GM19238 (cell line): ENCODE measurements at regions not wholly inside any gene's neighbourhood (a gene's known extent, or its start where the extent isn't known, plus 50 kb on each side); places are given as distances from the start of the nearest gene placed in this dataset.
"Not testable (repeated sequence)": the region's sequence is repeated elsewhere in the genome, so short reads cannot be mapped to it uniquely, and the experiment has no call there.

Experiments
- DNase-seq: peaks from one replicate; pipeline ENCODE4 v3.0.0; 2011; ENCODE audit warnings: low spot score; ENCODE audit not compliant: insufficient read length

DNA sequence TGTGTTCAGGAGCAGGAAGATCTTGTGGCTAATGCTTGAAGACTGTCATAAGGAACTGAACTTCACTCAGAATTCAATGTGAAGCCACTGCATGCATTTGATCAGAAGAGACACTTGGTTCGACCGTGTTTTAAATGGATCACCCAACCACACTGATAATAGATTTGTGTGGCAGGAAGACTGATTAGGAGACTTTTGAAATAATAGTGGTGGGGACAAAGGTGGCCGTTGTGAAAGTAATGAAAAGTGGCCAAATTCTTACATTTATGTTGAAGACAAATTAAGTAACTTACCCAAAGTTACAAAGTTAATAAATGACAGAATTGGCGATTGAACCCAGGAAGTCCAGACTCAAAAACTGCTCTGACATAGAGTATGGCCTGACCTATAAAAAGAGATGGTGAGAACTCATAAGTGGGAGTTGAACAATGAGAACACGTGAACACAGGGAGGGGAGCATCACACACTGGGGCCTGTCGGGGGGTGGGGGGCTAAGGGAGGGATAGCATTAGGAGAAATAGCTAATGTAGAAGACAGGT, 286.9 kb upstream of the DNAJC19 start:
- no peak for DNase-seq

DNA sequence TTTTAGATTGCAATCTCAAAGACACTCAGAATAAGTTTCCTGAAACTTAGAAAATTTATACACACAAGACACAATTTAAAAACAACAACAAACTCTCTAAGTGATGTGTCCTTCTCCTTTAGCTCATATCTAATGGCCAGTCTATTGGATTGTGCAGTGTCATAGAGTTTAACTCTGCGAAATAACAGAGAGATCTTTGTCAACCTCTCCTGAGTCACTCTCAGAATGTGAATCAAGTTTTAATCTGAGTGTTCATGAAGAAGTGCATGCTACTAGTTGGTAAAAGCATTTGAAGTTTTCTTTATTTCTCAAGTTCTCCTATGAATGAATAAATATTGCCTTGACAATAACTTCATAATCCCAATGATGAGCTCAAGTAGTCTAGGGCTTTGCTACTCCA, 284.5 kb upstream of the DNAJC19 start:
- no peak for DNase-seq

DNA sequence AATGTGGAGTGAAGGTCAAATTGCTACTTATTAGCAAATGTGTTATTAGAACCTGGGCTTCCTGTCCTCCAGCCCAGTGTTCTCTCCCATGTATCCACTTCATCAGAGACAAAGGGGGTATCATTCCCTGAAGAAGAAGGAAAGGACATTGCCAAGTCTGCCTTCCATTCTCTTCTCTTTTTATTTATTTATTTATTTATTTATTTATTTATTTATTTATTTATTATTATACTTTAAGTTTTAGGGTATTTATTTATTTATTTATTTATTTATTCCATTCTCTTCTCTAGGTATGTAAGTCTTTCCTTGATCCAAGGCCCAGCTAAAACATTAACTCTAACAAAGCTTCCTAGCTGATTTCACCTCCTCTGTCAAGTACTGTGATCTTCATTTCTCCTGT, 277.8 kb upstream of the DNAJC19 start:
- no peak for DNase-seq

DNA sequence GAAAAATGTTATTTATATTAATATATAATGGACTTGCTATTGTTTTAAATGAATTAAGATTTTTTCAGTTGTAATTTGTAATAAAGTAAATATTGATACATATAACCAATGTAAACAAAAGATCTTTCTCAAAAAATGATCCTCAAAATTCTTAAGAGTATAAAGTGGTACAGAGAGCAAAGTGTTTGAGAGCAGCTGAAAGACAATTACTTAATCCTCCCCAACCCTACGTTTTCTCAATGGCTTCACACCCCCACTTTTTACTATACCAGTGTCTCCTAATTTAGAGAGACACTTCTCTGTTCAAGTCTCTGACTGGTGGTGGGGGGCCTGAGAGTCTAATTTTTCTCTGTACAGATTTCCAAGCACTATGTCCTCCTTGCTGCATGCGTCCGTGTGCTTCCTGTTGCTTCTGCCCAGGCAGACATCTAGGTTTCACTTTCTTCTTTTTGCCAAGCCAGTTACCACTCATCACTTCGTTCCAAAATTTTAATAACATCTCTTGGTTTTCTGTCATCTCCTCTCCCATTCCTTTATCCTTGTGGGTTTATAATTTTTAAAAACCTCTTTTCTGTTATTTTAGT, 276.3 kb upstream of the DNAJC19 start:
- DNase-seq = no peak

DNA sequence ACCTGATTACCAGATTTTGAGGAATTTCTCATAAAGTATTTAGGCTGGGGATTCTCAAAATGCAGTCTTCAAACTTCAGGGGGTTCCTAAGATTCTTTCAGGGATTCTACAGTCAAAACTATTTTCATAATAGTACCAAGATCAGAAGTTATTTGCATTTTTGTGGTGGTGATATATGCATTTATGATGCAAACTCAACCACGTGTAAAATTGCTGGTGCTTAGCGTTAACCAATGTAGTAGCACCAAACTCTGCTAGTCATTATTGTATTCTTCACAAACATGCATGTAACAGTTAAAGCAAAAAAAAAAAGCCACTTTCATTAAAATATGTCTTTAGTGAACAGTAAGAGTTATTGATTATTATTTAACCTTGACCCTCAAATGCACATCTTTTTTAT, 274.9 kb upstream of the DNAJC19 start:
- no peak for DNase-seq

DNA sequence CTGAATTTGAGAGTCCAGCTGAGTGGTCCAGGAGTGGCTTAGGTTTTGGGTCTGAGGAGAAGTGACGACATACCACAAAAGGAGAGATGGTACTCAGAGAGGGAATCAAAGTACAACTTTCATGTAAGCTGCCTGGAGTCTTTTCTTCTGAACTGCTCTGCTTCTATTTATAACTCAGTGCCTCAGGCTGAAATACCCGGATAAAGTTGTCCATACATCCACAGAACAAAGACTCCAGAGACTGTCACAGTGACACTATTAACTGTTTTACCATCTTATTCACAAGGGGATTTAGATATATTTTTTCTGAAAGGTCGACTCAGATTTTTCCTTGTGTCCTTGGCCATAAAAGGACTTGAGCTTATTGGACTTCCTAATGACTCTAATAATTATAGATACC, 264.3 kb upstream of the DNAJC19 start:
- DNase-seq = no peak

DNA sequence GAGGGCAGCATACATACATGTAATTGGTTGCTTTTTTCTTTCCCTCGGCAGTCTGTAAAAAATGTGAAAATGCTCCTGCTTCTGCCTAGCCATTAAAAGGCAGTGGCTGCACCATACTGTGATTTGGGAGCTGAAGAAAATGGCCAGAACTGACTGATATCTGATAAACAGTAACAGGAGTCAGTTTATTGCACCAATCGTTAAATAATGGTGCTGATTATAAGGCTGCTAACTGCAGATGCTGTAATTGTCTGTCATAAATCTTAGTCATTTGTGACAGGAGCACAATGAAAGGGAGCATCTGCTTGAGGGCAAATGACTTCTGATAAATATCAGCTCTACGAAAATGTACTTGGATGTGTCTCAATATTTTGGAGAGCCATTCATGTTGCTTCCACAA, 263.1 kb upstream of the DNAJC19 start:
- no peak for DNase-seq

DNA sequence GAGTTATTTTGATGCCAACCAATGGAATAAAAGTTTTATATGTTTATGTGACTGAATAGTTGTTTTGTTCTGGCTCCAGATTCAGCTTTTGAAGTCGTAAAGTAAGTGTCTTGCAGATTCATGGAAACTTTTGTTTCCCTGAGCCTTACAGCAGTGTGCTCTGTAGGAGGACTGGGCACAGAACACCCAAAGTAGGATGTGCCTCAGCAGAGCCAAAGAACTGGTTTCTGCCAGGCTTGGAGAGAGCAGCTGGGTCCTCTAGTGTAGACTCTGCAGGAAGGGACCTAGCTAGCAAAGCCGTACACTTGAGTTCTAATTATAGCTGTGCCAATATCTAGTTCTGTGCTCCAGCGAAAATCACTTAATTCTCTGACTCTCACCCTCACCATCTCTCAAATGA, 261.2 kb upstream of the DNAJC19 start:
- DNase-seq = no peak

DNA sequence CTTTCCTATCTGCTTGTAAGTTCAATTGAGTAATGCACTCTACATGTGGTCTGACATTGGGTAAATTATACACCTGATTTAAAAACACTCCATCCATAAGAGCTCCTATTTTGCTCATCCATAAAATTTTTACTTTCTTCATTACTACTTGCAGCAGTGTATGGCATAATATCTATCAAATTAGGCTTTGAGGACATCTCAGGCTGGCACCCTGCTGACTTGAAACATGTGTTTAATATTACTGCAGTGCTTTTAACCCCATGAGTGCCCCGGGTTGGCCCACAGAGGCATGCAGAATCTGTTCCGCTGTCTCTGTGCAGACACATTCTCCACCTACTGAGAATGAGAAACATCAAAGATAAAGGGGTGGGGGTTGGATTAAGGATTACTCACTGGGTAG, 249.9 kb upstream of the DNAJC19 start:
- DNase-seq = no peak

DNA sequence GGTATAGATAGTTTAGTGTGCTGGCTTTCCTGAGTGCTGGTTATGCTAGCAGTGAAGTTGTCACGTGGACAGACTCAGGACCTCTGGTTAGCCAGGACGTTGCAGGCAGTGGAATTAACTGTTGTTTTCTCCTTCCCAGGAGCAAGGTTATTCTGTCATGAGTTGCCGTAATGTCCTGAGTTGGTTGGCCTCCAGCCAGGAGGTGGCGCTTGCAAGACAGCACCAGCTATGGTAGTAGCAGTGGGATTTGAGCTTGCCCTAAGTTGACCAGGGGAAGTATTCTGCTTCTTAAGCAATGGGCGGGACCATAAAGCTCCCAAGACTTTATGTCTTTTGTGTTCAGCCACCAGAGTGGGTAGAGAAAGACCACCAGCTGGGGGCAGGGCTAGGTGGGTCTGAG, 240.7 kb upstream of the DNAJC19 start:
- no peak for DNase-seq

DNA sequence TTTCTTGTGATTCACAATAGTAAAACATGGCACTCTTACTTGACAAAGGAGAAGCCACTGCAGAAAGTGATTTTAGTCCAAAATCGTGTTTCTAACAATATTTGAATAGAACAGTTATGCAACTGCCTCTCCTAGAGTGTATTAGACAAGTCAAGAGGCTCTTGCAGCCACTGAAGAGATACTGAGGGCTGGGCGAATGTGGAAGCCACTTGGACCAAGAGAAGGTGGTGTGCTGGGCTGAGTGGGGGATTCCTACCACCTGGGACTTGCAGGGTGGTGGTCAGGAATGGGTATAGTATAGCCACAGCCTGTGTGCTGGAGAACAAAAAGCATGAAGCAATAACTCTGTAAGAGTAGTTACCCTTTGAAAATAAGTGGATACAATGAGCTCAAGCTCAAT, 223.8 kb upstream of the DNAJC19 start:
- DNase-seq = no peak

DNA sequence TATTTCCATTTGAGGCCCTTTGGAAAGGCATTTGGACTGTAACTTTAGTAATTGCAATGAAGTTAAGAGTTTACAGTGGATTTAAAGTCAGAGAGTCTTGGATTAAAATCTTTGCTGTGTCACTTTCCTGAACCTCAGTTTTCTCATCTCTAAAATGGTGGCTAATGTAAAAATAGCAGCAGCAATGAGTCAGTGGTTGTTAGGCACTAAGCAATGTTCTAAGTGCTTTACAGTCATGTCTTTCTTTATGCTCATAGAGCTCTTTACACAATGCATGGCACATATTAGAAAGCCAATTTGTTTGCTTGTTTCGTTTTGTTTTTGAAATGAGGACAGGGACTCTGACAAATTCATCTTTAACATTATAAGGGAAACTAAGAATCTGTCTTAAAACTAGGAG, 222.7 kb upstream of the DNAJC19 start:
- DNase-seq = no peak

DNA sequence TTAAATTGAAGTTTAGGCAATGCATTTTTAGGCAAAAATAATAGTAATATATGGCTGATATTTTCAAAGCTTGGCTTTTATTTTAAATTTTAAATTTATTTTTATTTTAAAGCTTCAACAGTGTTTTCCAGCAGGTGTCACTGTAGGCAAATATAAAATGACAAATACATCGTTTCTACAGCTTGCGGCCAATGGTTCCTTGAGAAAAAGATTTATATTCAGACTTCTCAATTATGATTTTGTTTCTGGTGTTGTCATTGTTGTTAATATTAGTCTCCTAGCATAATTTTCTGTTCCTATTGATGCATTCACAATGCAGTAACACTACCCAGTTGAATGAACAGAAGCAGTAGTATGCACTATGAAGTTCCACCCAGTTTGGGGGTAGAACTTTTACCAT, 220.7 kb upstream of the DNAJC19 start:
- DNase-seq = no peak

DNA sequence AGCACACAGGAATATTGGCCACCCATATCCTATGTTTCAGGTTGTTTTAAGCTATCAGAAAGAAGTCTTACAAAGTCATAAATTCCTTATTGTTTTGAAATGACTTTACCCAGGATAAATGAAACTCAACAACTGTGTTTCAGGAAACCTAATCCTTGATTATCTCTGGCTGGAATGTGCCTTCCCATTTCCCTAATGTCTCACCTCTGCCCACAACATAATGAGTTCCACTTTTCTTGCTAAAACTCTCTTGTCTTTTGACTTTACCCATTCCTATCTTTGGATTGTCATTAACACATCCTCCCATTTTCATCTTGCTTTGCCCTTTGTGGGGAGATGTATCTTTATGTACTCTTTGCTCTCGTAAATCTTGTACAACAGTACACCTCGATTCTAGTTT, 200.0 kb upstream of the DNAJC19 start:
- no peak for DNase-seq

DNA sequence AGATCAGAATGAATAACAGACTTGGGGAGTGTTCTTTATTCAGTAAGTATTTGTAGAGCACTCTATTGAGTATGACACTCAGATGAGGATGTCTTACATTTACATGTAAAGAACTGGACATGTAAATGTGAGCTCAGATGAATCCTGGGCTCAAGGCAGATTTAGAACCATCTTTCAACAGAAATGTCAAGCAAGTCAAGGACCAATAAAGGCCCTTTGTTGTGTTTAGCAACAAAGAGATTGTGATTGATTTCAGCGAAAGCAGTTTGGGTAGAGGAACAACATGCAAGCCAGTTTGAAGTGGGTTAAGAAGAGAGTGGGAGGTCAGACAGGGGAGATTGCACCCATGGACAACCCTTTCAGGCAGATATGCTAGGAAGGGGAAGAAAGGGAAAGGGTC, 194.2 kb upstream of the DNAJC19 start:
- DNase-seq = no peak

DNA sequence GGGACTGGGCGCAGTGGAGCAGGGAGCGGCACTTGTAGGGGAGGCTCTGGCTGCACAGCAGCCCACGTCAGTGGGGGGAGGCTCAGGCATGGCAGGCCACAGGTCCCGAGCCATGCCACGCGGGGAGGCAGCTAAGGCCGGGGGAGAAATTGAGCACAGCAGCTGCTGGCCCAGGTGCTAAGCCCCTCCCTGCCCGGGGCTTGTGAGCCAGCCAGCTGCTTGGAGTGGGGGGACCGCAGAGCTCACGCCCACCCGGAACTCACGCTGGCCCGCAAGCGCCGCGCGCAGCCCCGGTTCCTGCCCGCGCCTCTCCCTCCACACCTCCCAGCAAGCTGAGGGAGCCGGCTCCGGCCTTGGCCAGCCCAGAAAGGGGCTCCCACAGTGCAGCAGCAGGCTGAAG, 193.5 kb upstream of the DNAJC19 start:
- DNase-seq = not testable (repeated sequence)

DNA sequence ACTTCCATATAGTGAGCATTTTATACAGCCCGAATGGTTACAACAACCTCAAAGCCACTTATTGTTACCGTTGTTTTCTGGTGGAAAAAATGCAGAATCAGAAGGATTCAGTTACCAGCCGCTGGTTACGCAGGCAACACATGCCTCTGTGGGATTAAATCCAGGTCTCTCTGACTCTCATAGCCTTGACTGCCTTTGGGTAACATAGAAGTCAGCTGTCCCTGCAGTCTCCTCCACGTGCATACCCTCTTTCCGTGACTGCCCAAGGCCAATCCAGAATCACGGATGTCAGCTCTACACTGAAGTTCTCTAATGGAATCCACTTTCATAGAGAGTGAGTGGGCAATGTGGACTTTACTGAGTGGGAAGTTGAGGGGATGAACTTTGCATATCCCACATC, 189.5 kb upstream of the DNAJC19 start:
- DNase-seq = no peak

DNA sequence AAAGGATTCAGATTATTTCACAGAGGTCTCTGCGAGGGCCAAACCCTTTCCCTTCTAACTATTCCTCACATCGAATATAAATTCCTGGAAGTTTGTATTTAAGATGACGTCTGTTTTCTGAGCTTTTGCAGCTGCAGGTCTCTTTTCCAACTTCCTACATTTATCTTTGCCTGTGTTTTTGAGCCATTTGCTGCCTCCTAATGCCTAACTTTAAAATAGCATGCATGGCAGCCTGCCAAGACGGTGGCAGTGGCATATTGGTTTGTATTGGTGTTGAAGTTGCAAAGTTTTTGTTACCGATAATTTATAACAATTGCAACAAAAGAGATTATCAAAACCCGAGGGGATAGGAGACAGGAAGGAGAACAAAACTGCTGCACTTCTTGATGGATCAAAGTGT, 187.1 kb upstream of the DNAJC19 start:
- DNase-seq = no peak

DNA sequence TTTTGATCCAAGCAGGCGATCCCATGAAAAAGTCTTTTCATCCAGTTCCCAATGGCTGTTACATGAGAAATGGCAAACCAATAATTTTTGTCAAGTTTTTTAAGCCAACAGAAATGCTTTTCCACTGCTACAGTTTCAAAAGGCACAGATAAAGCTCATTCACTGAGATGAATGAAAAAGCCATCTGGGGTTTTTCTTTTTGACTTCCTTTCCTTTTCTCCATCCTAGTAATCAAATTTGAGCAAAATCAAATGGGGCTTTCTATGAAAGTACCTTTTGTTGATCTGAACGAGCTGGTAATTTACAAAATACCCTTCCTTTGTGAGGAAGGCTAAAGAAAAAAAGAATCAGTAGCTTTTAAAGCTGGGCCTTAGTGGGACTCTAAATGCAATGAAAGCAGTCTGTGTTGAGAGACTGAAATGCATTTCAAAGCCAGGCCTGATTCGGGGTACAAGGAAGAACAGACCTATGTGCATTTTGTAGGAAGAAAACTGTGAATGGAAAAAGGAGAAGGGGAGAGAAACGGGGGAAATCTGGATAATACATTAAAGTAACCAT, 185.2 kb upstream of the DNAJC19 start:
- DNase-seq = no peak

DNA sequence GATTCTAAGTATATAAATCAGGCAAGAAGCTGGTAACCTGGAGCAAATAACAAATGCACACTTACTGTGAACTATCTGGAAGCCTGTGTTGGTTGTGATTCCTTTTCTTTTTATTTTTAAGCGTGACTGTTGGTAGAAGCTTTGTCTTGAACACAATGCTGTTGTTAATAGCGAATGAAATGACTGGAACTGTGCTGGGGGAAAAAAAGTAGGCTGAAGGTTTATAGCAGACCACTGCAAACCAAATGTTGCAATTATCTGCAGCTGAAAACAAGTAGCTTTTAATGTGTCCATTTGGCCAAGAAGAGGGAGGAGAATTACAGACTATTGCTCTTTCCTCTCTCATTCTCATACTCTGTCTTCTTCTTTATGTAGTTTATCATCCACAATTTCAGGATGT, 184.5 kb upstream of the DNAJC19 start:
- no peak for DNase-seq

DNA sequence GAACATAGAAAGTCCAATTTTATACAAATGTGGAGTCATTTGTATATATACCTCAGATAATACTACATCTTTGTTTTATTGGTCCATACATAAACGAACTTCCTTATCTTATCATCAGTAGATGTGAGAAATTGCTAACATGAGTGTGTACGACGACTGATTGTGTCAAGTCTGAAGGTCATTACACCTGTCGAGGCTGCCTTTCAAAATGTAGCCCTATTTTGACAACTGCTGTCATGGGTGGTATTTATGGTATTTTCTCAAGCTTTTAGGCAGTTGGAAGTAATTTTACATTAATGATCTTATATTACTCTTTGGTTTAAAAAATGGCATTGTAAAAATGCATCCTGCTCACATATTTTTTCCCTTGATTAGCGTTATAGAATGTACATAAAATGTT, 183.7 kb upstream of the DNAJC19 start:
- no peak for DNase-seq

DNA sequence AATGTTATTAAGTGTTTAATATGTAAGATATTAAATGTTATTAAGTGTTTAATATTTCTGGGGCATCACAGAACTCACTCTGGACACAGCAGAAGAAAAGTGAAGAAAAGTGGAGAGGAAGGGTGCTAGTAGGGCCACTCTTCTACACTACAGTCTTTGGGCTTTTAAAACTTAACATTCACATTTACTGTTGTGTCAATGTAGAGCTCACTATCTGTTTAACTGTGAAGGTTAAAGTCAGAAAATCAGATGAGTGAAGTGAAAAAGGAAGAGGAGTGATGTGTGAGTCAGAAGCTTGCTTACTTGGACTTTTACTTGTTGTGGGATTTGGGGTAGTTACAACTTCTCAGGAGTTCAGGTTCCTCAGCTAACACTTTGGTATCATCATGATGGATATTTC, 145.3 kb upstream of the DNAJC19 start:
- DNase-seq = no peak

DNA sequence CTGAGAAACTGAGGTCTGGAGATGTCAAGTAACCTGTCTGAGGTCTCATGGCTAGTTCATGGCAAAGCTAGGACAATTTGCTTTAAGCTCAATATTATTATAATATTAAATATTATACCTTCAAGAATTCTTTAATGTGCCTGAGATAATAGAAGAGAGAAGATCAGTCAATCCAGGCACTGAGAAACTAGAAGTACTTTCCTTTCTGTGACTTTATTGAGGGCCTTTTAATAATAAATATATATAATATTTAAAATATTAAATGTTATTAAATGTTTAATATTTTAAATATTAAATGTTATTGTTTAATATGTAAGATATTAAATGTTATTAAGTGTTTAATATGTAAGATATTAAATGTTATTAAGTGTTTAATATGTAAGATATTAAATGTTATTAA, 144.3 kb upstream of the DNAJC19 start:
- DNase-seq = no peak

DNA sequence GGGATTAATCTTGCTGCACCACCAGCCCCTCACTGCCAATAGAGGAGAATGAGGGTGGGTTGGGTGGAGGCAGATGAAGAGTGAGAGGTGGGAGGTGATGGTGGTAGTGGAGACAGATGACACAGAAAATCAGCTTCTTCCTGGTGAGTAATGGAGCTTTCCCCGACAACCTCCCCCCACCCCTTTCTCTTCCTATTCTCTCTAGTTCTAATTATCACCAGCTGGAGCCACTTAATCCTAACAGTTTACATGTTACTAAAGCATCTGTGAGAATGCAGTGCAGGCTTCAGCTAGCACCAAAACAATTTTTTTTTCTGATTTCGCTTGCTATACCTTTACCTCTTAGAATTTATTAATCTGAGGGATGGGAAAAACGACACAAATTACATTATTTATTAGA, 116.1 kb upstream of the DNAJC19 start:
- no peak for DNase-seq
